SK-N-SH treated with all-trans-retinoic acid at 6 μM for 48 hours (cell line): ENCODE measurements at regions not wholly inside any gene's neighbourhood (a gene's known extent, or its start where the extent isn't known, plus 50 kb on each side); places are given as distances from the start of the nearest gene placed in this dataset.

Source experiments
- ARNTL ChIP-seq: fragments of 450-650 bp; formaldehyde crosslinking; IDR thresholded peaks from 2 replicates; pipeline ENCODE4 v1.5.0; 2020; ENCODE audit warnings: low read depth, mild to moderate bottlenecking, moderate library complexity, borderline replicate concordance
- GLIS3 ChIP-seq: fragments of 250-450 bp; sonication (Bioruptor Pico); IDR thresholded peaks from 2 replicates; pipeline ENCODE4 v1.5.0; 2020; ENCODE audit warnings: mild to moderate bottlenecking, moderate library complexity
- ISL1 ChIP-seq: fragments of 250-450 bp; sonication (Bioruptor Pico); IDR thresholded peaks from 2 replicates; pipeline ENCODE4 v2.1.2; 2022; ENCODE audit warnings: mild to moderate bottlenecking, moderate library complexity
- PPARA ChIP-seq: fragments of 250-450 bp; sonication (Bioruptor Pico); IDR thresholded peaks from 2 replicates; pipeline ENCODE4 v1.5.0; 2020; ENCODE audit warnings: mild to moderate bottlenecking, borderline replicate concordance
- RARB ChIP-seq: fragments of 250-450 bp; sonication (Bioruptor Pico); IDR thresholded peaks from 2 replicates; pipeline ENCODE4 v1.8.0; 2021; ENCODE audit warnings: mild to moderate bottlenecking, moderate library complexity
- TOX ChIP-seq: fragments of 250-450 bp; sonication (Bioruptor Pico); IDR thresholded peaks from 2 replicates; pipeline ENCODE4 v1.8.0; 2021; ENCODE audit warnings: mild to moderate bottlenecking, moderate library complexity, borderline replicate concordance
- ZC3H10 ChIP-seq: fragments of 250-450 bp; sonication (Bioruptor Pico); IDR thresholded peaks from 2 replicates; pipeline ENCODE4 v1.5.1; 2021; ENCODE audit warnings: mild to moderate bottlenecking, moderate library complexity
- ZFP3 ChIP-seq: fragments of 250-450 bp; sonication (Bioruptor Pico); IDR thresholded peaks from 2 replicates; pipeline ENCODE4 v1.5.0; 2020; ENCODE audit warnings: mild to moderate bottlenecking, moderate library complexity
- TF ChIP-seq, protein P1 (sequence below): fragments of 250-450 bp; sonication (Bioruptor Pico); IDR thresholded peaks from 2 replicates; pipeline ENCODE4 v1.8.0; 2020; ENCODE audit warnings: mild to moderate bottlenecking, moderate library complexity, borderline replicate concordance
- TF ChIP-seq, protein P2 (sequence below): fragments of 250-450 bp; sonication (Bioruptor Pico); IDR thresholded peaks from 2 replicates; pipeline ENCODE4 v1.5.0; 2020; ENCODE audit warnings: mild to moderate bottlenecking, moderate library complexity
- TF ChIP-seq, protein P3 (sequence below): fragments of 250-450 bp; sonication (Bioruptor Pico); IDR thresholded peaks from 2 replicates; pipeline ENCODE4 v1.5.1; 2020; ENCODE audit warnings: low read depth, mild to moderate bottlenecking, moderate library complexity

DNA sequence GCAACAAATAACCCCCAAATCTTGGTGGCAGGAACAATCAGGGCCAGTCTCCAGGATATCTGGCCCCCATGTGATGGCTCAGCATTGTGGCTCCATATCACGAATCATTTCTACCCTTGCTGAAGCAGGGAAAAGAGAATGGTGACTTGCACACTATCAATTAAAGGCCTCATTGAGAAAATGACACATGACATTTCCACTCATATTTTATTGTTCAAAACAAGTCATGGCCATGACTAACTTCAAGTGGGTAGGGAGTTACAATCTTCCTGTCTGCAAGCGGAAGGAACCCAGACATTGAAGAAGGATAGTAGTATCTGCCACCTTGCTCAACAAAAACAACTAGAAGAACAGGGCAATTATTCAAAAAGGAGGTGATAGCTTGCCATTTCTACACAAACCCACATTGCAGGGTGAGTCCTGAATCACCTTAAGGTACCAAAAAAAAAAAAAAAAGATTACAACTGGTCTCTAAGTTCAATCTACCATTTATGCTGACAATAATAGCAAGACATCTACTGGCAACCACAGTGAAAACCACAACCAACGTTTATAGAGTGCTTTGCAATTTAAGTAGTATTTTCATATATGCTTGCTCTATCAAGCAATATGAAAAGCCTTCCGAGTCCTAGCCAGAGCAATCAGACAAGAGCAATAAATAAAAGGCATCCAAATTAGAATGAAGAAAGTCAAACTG lies 186.7 kb upstream of the DAPK1 start:
- TF ChIP-seq GLIS3 (CRISPR knock-in tag) (no peak), PPARA (CRISPR knock-in tag) (no peak), ZFP3 (CRISPR knock-in tag) (no peak), RARB (no peak), ISL1 (CRISPR knock-in tag) (no peak), TOX (no peak), ZC3H10 (no peak), ARNTL (CRISPR knock-in tag) (no peak)
- TF ChIP-seq, protein P1, sequence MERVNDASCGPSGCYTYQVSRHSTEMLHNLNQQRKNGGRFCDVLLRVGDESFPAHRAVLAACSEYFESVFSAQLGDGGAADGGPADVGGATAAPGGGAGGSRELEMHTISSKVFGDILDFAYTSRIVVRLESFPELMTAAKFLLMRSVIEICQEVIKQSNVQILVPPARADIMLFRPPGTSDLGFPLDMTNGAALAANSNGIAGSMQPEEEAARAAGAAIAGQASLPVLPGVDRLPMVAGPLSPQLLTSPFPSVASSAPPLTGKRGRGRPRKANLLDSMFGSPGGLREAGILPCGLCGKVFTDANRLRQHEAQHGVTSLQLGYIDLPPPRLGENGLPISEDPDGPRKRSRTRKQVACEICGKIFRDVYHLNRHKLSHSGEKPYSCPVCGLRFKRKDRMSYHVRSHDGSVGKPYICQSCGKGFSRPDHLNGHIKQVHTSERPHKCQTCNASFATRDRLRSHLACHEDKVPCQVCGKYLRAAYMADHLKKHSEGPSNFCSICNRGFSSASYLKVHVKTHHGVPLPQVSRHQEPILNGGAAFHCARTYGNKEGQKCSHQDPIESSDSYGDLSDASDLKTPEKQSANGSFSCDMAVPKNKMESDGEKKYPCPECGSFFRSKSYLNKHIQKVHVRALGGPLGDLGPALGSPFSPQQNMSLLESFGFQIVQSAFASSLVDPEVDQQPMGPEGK (CRISPR knock-in tag), result no peak
- TF ChIP-seq, protein P2, sequence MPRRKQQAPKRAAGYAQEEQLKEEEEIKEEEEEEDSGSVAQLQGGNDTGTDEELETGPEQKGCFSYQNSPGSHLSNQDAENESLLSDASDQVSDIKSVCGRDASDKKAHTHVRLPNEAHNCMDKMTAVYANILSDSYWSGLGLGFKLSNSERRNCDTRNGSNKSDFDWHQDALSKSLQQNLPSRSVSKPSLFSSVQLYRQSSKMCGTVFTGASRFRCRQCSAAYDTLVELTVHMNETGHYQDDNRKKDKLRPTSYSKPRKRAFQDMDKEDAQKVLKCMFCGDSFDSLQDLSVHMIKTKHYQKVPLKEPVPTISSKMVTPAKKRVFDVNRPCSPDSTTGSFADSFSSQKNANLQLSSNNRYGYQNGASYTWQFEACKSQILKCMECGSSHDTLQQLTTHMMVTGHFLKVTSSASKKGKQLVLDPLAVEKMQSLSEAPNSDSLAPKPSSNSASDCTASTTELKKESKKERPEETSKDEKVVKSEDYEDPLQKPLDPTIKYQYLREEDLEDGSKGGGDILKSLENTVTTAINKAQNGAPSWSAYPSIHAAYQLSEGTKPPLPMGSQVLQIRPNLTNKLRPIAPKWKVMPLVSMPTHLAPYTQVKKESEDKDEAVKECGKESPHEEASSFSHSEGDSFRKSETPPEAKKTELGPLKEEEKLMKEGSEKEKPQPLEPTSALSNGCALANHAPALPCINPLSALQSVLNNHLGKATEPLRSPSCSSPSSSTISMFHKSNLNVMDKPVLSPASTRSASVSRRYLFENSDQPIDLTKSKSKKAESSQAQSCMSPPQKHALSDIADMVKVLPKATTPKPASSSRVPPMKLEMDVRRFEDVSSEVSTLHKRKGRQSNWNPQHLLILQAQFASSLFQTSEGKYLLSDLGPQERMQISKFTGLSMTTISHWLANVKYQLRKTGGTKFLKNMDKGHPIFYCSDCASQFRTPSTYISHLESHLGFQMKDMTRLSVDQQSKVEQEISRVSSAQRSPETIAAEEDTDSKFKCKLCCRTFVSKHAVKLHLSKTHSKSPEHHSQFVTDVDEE, result no peak
- TF ChIP-seq, protein P3, sequence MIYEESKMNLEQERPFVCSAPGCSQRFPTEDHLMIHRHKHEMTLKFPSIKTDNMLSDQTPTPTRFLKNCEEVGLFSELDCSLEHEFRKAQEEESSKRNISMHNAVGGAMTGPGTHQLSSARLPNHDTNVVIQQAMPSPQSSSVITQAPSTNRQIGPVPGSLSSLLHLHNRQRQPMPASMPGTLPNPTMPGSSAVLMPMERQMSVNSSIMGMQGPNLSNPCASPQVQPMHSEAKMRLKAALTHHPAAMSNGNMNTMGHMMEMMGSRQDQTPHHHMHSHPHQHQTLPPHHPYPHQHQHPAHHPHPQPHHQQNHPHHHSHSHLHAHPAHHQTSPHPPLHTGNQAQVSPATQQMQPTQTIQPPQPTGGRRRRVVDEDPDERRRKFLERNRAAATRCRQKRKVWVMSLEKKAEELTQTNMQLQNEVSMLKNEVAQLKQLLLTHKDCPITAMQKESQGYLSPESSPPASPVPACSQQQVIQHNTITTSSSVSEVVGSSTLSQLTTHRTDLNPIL (CRISPR knock-in tag), result no peak
